Midbrain (tissue), 1 donor: ENCODE measurements at regions not wholly inside any gene's neighbourhood (a gene's known extent, or its start where the extent isn't known, plus 50 kb on each side); places are given as distances from the start of the nearest gene placed in this dataset.

Experiments
- DNase-seq: peaks from one replicate; lab custom pipeline; 2025; lab: John Stamatoyannopoulos, UW

GRCh38 chr1:234778221-234779159 lies 168.5 kb upstream of the IRF2BP2 start:
- DNase-seq: no peak

- DNase-seq: no peak
These were observed 167.9 kb upstream of the IRF2BP2 start for GRCh38 chr1:234777856-234778220.

GRCh38 chr1:234776876-234777855 lies 167.2 kb upstream of the IRF2BP2 start:
- no peak for DNase-seq

DNA sequence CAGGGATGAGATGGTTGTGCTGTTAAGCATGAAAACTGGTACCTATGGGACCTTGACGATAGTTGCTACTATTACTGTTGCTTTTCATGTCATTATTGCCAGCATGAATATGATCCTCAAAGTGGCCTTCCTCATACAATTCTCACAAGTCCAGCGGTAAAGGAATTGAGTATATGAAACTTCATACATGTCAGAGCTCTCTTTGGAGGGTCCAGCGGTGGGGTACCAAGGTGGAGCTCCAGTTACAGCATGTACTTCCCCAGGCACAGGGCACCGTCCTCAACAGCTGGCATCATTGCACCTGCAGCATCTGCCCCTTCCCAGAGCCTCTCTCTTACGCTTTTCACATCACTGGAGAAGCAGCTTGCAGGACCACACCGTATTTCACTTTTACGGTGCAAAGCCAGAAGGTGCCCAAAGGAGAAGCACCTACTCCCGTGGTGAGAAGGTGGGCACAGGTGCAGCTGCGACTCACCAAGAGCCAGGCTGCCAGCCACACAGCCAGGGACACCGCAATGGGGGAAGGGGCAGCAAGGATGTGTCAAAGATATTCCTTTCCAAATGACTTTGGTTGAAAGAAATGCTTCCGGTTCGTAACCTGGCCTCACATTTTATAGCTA lies 166.4 kb upstream of the IRF2BP2 start:
- DNase-seq: no peak

DNA sequence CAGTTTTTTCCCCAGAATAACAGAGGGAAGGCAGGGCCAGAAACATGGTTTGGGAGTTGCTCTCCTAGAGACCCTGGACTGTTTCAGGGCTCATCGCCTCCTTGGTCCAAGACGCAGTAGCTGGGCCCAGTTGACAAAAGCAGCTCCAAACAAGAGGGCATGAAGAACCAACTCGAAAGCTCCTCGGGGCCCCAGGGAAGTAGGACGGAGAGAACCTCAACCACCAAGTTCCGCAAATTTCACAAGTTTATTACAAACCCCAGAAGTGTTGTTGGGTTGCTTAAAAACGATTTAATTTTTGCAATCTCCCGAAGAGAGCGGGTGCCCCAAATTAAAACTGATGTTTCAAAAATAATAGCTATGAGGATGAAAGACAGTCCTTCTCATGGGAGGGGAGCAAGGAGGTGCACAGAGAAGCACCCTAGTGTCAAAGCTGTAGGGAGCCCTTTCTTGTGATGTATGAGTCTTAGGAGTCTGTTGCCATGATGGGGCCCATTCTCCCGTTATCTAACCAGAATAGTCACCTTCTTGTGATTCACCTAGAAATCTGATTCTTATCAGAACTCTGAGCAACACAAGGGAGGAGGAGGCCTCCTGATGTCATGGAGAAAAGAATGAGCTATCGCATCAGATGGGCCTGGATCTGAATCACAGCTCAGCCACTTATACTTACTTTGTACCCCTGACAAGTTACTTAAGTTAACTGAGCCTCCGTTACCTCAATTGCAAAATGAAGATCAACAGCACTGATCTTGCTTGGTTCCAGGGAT lies 165.7 kb upstream of the IRF2BP2 start:
- no peak for DNase-seq

DNA sequence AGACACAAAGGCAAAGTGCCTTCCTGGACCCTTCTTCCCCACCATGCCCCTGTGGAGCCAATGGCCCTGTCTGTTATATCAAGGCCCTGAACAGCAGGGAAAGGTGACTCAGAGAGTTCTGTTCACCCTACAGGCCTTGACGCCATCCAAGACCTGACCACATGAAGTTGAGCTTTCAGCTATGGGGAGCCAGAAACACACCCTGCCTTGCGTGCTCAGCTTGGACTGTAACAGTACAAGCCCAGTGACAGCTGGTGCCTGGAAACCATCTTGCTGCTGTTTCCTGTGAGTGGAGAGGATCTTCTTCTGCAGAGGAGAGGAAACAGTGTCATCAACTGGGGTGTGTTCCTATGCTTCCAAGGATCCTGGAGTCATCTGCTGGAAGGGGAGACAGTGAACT lies 165.0 kb upstream of the IRF2BP2 start:
- DNase-seq: no peak

DNA sequence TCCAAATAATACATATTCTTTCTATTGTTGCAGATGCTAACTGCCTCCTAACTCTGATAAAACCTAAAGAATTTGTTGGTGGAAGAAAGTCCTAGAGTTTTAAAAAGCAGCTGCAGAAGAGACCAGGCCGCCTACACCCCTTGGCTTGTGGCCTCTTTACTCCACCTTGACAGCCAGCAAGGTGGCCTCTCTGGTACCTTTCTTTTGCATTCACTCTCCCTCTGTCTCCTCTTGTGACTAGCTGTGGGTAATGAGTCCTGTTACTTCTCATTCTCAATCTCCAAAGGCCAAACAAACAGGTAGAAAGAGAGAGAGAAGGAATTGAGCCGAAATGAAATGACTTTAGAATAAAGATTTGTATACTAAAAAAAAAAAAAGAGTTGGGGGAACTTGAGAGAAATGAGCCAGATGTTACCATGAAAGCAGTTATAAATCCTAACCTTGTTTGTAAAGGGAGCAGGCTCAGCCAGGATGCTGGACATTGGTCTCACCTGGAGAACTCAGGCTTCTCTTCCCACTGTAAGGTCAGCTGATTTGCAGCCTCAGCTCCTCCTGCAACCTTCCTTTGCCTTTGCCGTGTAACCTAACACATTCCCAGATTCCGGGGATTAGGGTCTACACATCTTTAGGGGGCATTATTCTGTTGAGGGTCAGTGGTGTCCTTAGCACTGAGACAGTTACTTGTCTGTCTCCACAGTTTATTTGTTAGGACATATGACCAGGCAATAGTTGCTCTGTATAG lies 164.1 kb upstream of the IRF2BP2 start:
- DNase-seq: no peak

- DNase-seq: no peak
These were observed 162.6 kb upstream of the IRF2BP2 start for GRCh38 chr1:234772345-234773147.

DNA sequence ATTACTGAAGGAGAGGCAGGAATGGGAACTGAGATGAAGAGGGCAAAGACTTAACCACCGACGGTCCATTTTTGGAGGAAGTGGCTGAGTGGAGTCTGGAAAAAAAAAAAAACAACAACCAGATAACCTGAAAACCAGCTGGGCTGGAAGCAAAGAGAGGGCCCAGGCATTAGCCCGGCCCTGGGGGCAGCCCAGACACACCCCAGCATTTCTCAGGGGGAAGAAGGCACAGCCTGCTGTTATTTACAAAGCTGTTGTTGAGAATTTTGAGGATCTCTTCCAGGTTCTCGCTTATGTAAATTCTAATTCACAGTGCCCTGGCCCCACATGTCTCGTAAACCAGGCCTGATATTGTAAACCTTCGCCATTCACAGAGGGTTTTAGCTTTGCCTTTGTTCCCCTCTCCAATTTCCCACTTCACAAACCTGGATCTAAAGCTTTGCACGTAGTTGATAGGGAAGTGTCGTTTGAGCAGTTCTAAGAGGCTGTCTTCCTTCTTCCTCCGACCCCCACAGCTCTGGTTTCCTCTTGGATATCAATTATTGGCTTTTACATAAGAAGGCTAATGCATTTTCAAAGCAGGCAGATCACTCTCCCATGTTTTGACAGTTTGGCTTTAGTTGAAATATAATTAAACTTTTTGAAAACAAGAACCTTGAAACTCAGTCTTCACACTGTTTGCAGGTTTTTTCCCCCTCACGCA lies 161.8 kb upstream of the IRF2BP2 start:
- DNase-seq: no peak

DNA sequence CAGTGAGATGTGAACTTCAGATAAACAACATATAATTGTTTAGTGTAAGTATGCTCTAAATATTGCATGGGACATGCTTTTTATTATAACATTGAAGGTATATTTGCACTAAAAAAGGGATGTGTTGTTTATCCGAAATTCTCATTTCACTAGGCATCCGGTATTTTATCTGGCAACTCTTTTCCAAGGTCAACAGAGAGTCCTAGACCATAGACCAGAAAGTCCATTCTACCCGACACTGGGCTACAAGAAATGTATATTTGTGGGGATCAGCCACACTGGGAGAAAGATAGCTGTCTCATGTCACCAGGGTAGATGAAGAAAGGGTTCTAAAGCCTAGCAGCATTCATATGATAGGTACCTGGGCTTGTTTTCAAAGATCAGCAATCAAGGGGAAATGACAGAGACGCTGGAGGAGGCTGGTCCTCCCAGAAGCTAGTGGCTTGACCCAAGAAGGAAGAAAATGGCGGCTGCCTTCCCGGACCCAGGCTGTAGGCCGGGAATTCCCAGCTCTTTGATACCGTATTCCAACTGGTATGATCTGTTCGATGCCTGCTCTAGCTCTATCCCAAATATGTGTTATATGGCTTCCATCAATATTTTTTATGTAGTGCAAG lies 161.1 kb upstream of the IRF2BP2 start:
- no peak for DNase-seq

DNA sequence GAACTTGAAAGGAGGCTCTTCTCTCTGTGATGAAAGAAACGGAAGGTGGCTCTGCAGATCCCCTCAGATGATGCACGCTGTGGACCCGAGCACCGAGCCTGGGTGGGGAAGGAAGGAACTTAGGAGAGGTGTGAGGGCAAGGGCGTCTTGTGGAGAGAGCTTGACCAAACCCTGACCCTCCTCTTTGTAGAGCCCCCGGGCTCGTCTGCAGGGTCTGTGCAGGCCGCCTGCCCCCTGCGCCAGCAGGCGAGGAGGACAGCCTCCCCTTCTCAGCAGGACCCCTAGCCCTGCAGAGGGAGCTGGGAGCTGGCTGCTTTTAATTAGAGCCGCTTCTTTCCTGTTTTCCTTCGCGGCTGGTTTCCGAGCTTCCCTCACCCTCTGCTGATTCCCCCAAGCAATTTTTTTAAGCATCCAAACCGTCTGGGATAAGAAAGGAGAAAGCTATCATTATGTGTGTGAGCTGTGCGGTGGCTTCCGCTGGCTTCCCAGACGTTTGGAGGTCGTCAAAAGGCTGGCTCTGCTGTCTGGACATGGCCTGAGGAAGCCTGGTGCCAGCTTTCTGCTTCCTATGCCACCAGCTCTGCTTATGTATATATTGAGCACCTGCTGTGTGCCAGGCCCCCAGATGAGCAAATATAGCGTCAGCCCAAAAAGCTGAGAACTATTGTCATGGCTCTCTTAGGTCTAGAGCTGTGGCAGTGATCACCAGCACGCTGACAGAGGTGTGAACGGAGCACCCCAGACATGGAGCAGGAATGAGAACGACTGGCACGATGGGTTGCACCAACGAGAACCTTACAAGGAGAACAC lies 160.2 kb upstream of the IRF2BP2 start:
- DNase-seq: no peak

DNA sequence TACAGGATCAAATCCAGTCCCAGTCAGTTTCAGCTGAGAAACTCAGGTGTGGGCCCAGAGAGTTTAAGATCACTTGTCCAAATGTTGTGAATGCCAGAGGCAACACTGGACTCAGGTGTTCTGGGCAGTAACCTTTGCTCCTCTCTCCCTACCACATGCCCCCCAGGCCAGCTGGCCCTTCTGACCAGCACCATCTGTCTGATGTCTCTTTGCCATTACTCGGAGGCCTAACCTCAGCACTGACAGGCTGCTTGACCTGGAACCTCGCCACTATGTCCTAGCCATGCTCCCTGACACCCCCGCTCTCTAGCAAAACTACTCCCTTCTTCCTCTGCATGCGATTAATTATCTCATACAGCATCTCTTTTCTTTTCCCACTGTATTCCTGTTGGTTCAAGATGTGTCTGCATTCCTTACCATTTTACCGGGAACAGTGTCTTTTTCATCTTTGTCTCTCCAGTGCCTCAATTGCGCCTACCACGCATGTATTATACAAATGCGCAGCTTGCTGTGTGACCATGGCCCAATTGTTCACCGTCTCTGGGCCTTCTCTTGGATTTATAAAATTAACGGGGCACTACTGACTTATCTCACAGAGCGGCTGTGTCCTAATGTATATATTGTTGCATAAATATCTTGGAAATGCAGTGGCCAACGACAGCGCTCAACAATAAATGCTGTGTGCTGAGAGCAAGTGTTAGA lies 159.5 kb upstream of the IRF2BP2 start:
- no peak for DNase-seq

GRCh38 chr1:234768569-234769283 lies 158.7 kb upstream of the IRF2BP2 start:
- DNase-seq: no peak

DNA sequence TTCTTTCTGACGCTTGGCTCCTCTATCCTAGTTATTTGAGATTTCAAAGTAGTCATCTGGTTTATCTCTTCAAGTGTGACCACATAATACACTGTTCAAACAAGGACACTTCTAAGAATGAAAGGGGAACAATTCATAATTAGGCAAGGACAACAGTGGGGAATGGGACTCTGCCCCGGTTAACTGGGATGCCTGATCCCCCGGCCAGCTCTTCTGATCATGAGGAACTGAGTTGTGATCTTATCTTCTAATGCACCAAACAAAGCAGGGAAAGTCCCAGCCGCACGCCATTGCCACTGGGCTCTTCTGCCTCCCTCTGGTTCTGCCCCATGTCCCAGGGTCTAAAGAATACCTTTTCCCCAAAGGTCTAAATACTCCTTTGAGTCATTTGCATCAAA lies 158.2 kb upstream of the IRF2BP2 start:
- DNase-seq: no peak

GRCh38 chr1:234765672-234766071 lies 155.7 kb upstream of the IRF2BP2 start:
- no peak for DNase-seq

GRCh38 chr1:234765181-234765580 lies 155.2 kb upstream of the IRF2BP2 start:
- no peak for DNase-seq

DNA sequence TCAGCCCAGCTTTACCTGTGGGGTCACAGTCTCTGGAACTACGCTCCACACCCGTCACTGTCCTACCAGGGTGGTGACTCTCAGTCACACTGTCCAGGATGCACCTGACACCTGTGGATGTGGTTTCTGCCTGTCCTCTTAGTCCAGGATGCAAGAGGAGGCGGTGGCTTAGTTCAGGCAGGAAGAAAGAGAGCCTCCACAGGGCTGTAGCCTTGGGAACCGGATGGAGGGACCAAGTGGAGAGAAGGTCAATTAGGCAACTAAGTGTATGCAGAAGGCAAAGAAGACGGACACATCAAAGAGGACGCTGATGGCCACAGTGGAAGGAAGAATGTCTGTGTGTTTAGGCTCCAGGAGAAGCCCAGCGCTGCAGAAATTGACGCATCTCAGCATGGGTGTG lies 153.9 kb upstream of the IRF2BP2 start:
- DNase-seq: no peak
